Stimulated activated CD4-positive, alpha-beta T cell treated with anti-CD3 and anti-CD28 coated beads, Interleukin-4, amount 100 ng/mL, for 1 hour (primary cell): ENCODE measurements at regions not wholly inside any gene's neighbourhood (a gene's known extent, or its start where the extent isn't known, plus 50 kb on each side); places are given as distances from the start of the nearest gene placed in this dataset.
"Not testable (repeated sequence)": the region's sequence is repeated elsewhere in the genome, so short reads cannot be mapped to it uniquely, and the experiment has no call there.

ENCODE experiments used
- DNase-seq: peaks from one replicate; pipeline ENCODE4 v3.0.0-alpha.2; 2020

GRCh38 chr4:18171896-18172295 lies 150.3 kb upstream of the LCORL start:
- no peak for DNase-seq

GRCh38 chr4:18167831-18168230 lies 146.3 kb upstream of the LCORL start:
- DNase-seq = no peak

GRCh38 chr4:18166925-18167324 lies 145.4 kb upstream of the LCORL start:
- no peak for DNase-seq

- no peak for DNase-seq
These were observed 140.9 kb upstream of the LCORL start for GRCh38 chr4:18162453-18162852.

- DNase-seq = not testable (repeated sequence)
These were observed 137.8 kb upstream of the LCORL start for GRCh38 chr4:18159117-18159912.

- no peak for DNase-seq
These were observed 133.8 kb upstream of the LCORL start for GRCh38 chr4:18155067-18156041.

GRCh38 chr4:18138076-18138665 lies 116.6 kb upstream of the LCORL start:
- DNase-seq = no peak

- no peak for DNase-seq
These were observed 112.6 kb upstream of the LCORL start for GRCh38 chr4:18134111-18134510.

GRCh38 chr4:18130256-18130655 lies 108.7 kb upstream of the LCORL start:
- DNase-seq = no peak

GRCh38 chr4:18128241-18128640 lies 106.7 kb upstream of the LCORL start:
- DNase-seq = no peak

- DNase-seq = no peak
These were observed 105.5 kb upstream of the LCORL start for GRCh38 chr4:18127030-18127429.

- DNase-seq = no peak
These were observed 92.3 kb upstream of the LCORL start for GRCh38 chr4:18113710-18114331.

- no peak for DNase-seq
These were observed 89.5 kb upstream of the LCORL start for GRCh38 chr4:18111081-18111480.

GRCh38 chr4:18110099-18110498 lies 88.5 kb upstream of the LCORL start:
- no peak for DNase-seq

GRCh38 chr4:18109676-18110075 lies 88.1 kb upstream of the LCORL start:
- no peak for DNase-seq

GRCh38 chr4:18107848-18108528 lies 86.4 kb upstream of the LCORL start:
- not testable (repeated sequence) for DNase-seq

GRCh38 chr4:18106620-18107019 lies 85.1 kb upstream of the LCORL start:
- no peak for DNase-seq

GRCh38 chr4:18105030-18106011 lies 83.8 kb upstream of the LCORL start:
- no peak for DNase-seq

GRCh38 chr4:18103876-18104605 lies 82.5 kb upstream of the LCORL start:
- DNase-seq = no peak

GRCh38 chr4:18100657-18101056 lies 79.1 kb upstream of the LCORL start:
- DNase-seq = no peak
